ENCODE measurements at regions not wholly inside any gene's neighbourhood (a gene's known extent, or its start where the extent isn't known, plus 50 kb on each side); places are given as distances from the start of the nearest gene placed in this dataset.

GRCh38 chr10:90975096-90975495 is 54.2 kb upstream of the ANKRD1 start:
- DNase-seq (ENCODE audit: low read depth in 3 of 3) = no peak

- DNase-seq (ENCODE audit: low read depth in 3 of 3) = no peak
Observed at GRCh38 chr10:90977162-90977854, 56.4 kb upstream of the ANKRD1 start.

- DNase-seq (ENCODE audit: low read depth in 3 of 3) = no peak
Observed at GRCh38 chr10:90977855-90978486, 57.1 kb upstream of the ANKRD1 start.

- DNase-seq (ENCODE audit: low read depth in 3 of 3) = no peak
Observed at GRCh38 chr10:90982406-90983008, 61.6 kb upstream of the ANKRD1 start.

GRCh38 chr10:90983914-90984549 is 63.1 kb upstream of the ANKRD1 start:
- no peak for DNase-seq (ENCODE audit: low read depth in 3 of 3)

GRCh38 chr10:90984898-90985297 is 64.0 kb upstream of the ANKRD1 start:
- DNase-seq (ENCODE audit: low read depth in 3 of 3) = no peak

GRCh38 chr10:90985321-90985933 is 64.5 kb upstream of the ANKRD1 start:
- DNase-seq (ENCODE audit: low read depth in 3 of 3) = no peak

- DNase-seq (ENCODE audit: low read depth in 3 of 3) = no peak
Observed at GRCh38 chr10:90986136-90986760, 65.4 kb upstream of the ANKRD1 start.

- DNase-seq (ENCODE audit: low read depth in 3 of 3) = no peak
Observed at GRCh38 chr10:90986870-90987269, 66.0 kb upstream of the ANKRD1 start.

- DNase-seq (ENCODE audit: low read depth in 3 of 3) = no peak
Observed at GRCh38 chr10:90987383-90987782, 66.5 kb upstream of the ANKRD1 start.

- DNase-seq (ENCODE audit: low read depth in 3 of 3) = no peak
Observed at GRCh38 chr10:90988024-90988423, 67.1 kb upstream of the ANKRD1 start.

GRCh38 chr10:90988802-90989201 is 67.9 kb upstream of the ANKRD1 start:
- no peak for DNase-seq (ENCODE audit: low read depth in 3 of 3)

- DNase-seq (ENCODE audit: low read depth in 3 of 3) = no peak
Observed at GRCh38 chr10:90989378-90989777, 68.5 kb upstream of the ANKRD1 start.

GRCh38 chr10:90992462-90992861 is 71.6 kb upstream of the ANKRD1 start:
- DNase-seq (ENCODE audit: low read depth in 3 of 3) = no peak

GRCh38 chr10:90993340-90993739 is 72.5 kb upstream of the ANKRD1 start:
- DNase-seq (ENCODE audit: low read depth in 3 of 3) = no peak

GRCh38 chr10:90997670-90998069 is 76.8 kb upstream of the ANKRD1 start:
- DNase-seq (ENCODE audit: low read depth in 3 of 3) = no peak

- no peak for DNase-seq (ENCODE audit: low read depth in 3 of 3)
Observed at GRCh38 chr10:90998733-90999511, 78.0 kb upstream of the ANKRD1 start.

- DNase-seq (ENCODE audit: low read depth in 3 of 3) = no peak
Observed at GRCh38 chr10:90999512-91000172, 78.8 kb upstream of the ANKRD1 start.

- no peak for DNase-seq (ENCODE audit: low read depth in 3 of 3)
Observed at GRCh38 chr10:91000470-91000869, 79.6 kb upstream of the ANKRD1 start.

- DNase-seq (ENCODE audit: low read depth in 3 of 3) = no peak
Observed at GRCh38 chr10:91000985-91001384, 80.1 kb upstream of the ANKRD1 start.

- no peak for DNase-seq (ENCODE audit: low read depth in 3 of 3)
Observed at GRCh38 chr10:91002656-91003055, 81.8 kb upstream of the ANKRD1 start.
